SK-N-SH treated with all-trans-retinoic acid at 6 μM for 48 hours (cell line): ENCODE measurements at regions not wholly inside any gene's neighbourhood (a gene's known extent, or its start where the extent isn't known, plus 50 kb on each side); places are given as distances from the start of the nearest gene placed in this dataset.
A peak's percentile ranks its signal among the peaks of the same experiment; 100 is the strongest.

Experiments
- ATAC-seq: fragments of 200-7000 bp; cut with Tn5 transposase; 3 replicates; pipeline ENCODE4 v1.9.1; 2020; ENCODE audit warnings: mild to moderate bottlenecking, moderate library complexity
- ARNTL ChIP-seq: fragments of 450-650 bp; formaldehyde crosslinking; IDR thresholded peaks from 2 replicates; pipeline ENCODE4 v1.5.0; 2020; ENCODE audit warnings: low read depth, mild to moderate bottlenecking, moderate library complexity, borderline replicate concordance
- BACH2 ChIP-seq: fragments of 250-450 bp; sonication (Bioruptor Pico); IDR thresholded peaks from 2 replicates; pipeline ENCODE4 v1.9.0; 2021; ENCODE audit warnings: mild to moderate bottlenecking, borderline replicate concordance
- CSDC2 ChIP-seq: fragments of 250-450 bp; sonication (Bioruptor Pico); IDR thresholded peaks from 2 replicates; pipeline ENCODE4 v1.5.0; 2020; ENCODE audit warnings: mild to moderate bottlenecking, moderate library complexity
- CSRNP3 ChIP-seq: fragments of 250-450 bp; sonication (Bioruptor Pico); IDR thresholded peaks from 2 replicates; pipeline ENCODE4 v1.5.1; 2021; ENCODE audit warnings: mild to moderate bottlenecking, moderate library complexity
- ESRRG ChIP-seq: fragments of 250-450 bp; sonication (Bioruptor Pico); IDR thresholded peaks from 2 replicates; pipeline ENCODE4 v1.6.1; 2021; ENCODE audit warnings: mild to moderate bottlenecking
- GLIS3 ChIP-seq: fragments of 250-450 bp; sonication (Bioruptor Pico); IDR thresholded peaks from 2 replicates; pipeline ENCODE4 v1.5.0; 2020; ENCODE audit warnings: mild to moderate bottlenecking, moderate library complexity
- ISL1 ChIP-seq: fragments of 250-450 bp; sonication (Bioruptor Pico); IDR thresholded peaks from 2 replicates; pipeline ENCODE4 v2.1.2; 2022; ENCODE audit warnings: mild to moderate bottlenecking, moderate library complexity
- OSR1 ChIP-seq: fragments of 250-450 bp; sonication (Bioruptor Pico); IDR thresholded peaks from 2 replicates; pipeline ENCODE4 v1.8.0; 2022; ENCODE audit warnings: moderate library complexity, mild to moderate bottlenecking, inconsistent platforms
- PPARA ChIP-seq: fragments of 250-450 bp; sonication (Bioruptor Pico); IDR thresholded peaks from 2 replicates; pipeline ENCODE4 v1.5.0; 2020; ENCODE audit warnings: mild to moderate bottlenecking, borderline replicate concordance
- RARB ChIP-seq: fragments of 250-450 bp; sonication (Bioruptor Pico); IDR thresholded peaks from 2 replicates; pipeline ENCODE4 v1.8.0; 2021; ENCODE audit warnings: mild to moderate bottlenecking, moderate library complexity
- SNAI2 ChIP-seq: fragments of 250-450 bp; sonication (Bioruptor Pico); IDR thresholded peaks from 2 replicates; pipeline ENCODE4 v1.5.0; 2020; ENCODE audit warnings: mild to moderate bottlenecking, moderate library complexity
- TCF4 ChIP-seq: fragments of 250-450 bp; sonication (Bioruptor Pico); IDR thresholded peaks from 2 replicates; pipeline ENCODE4 v1.8.0; 2021; ENCODE audit warnings: mild to moderate bottlenecking, moderate library complexity, borderline replicate concordance
- TOX ChIP-seq: fragments of 250-450 bp; sonication (Bioruptor Pico); IDR thresholded peaks from 2 replicates; pipeline ENCODE4 v1.8.0; 2021; ENCODE audit warnings: mild to moderate bottlenecking, moderate library complexity, borderline replicate concordance
- TSHZ2 ChIP-seq: fragments of 250-450 bp; sonication (Bioruptor Pico); IDR thresholded peaks from 2 replicates; pipeline ENCODE4 v1.5.0; 2020; ENCODE audit warnings: mild to moderate bottlenecking, moderate library complexity
- ZC3H10 ChIP-seq: fragments of 250-450 bp; sonication (Bioruptor Pico); IDR thresholded peaks from 2 replicates; pipeline ENCODE4 v1.5.1; 2021; ENCODE audit warnings: mild to moderate bottlenecking, moderate library complexity
- ZFP3 ChIP-seq: fragments of 250-450 bp; sonication (Bioruptor Pico); IDR thresholded peaks from 2 replicates; pipeline ENCODE4 v1.5.0; 2020; ENCODE audit warnings: mild to moderate bottlenecking, moderate library complexity
- ZFP30 ChIP-seq: fragments of 450-650 bp; formaldehyde crosslinking; IDR thresholded peaks from 2 replicates; pipeline ENCODE4 v1.5.0; 2022; ENCODE audit warnings: mild to moderate bottlenecking, moderate library complexity
- ZNF565 ChIP-seq: fragments of 450-650 bp; formaldehyde crosslinking; conservative IDR thresholded peaks from 2 replicates; pipeline ENCODE4 v1.5.0; 2020; ENCODE audit warnings: low read depth, mild to moderate bottlenecking, moderate library complexity
- ZNF70 ChIP-seq: fragments of 450-650 bp; formaldehyde crosslinking; IDR thresholded peaks from 2 replicates; pipeline ENCODE4 v1.5.0; 2020; ENCODE audit warnings: mild to moderate bottlenecking, moderate library complexity
- ZNF8 ChIP-seq: fragments of 450-650 bp; formaldehyde crosslinking; IDR thresholded peaks from 2 replicates; pipeline ENCODE4 v1.5.0; 2020; ENCODE audit warnings: mild to moderate bottlenecking, moderate library complexity
- TF ChIP-seq, protein P1 (sequence below): fragments of 250-450 bp; sonication (Bioruptor Pico); IDR thresholded peaks from 2 replicates; pipeline ENCODE4 v1.8.0; 2020; ENCODE audit warnings: mild to moderate bottlenecking, moderate library complexity, borderline replicate concordance
- TF ChIP-seq, protein P2 (sequence below): fragments of 250-450 bp; sonication (Bioruptor Pico); IDR thresholded peaks from 2 replicates; pipeline ENCODE4 v1.8.0; 2021; ENCODE audit warnings: low read depth, mild to moderate bottlenecking, moderate library complexity, borderline replicate concordance

DNA sequence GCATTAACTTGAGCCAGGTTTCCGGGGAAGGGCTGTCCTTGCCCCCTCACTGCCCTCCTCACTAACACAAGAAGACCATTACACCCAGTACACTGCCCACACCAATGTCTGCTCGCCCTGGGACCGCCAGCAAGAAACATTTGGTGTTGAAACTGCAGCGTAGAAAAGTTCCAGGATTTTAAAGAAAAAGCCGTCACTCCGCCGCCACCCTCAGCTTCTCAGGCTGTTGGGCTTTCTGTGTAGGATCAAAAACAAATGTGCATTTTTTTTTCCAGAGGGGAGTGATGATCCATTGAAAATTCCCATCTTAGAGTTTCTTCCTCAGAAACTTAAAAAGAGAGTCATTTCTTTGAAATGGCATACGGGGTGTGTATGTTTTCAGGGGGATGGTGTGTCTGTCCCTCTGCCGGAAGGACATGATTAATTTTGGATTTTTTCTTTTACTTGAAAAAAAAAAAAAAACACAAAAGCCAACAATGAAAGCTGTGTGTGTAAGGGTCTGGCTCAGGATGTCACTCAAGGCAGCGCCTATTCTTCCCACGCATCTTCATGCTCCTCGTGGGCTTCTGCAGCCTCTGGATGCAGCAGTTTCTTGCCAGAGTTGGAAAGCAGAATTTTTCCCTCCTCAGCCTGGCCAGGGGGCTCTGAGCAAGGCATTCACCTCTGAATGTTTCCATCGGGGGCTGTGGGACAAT, 184.9 kb downstream of the GLI2 start:
- no peak for TF ChIP-seq CSRNP3 (CRISPR knock-in tag)
- TF ChIP-seq ZC3H10 (CRISPR knock-in tag), result no peak
- no peak for TF ChIP-seq SNAI2 (CRISPR knock-in tag)
- no peak for TF ChIP-seq BACH2 (CRISPR knock-in tag)
- no peak for TF ChIP-seq ZNF70 (CRISPR knock-in tag)
- TF ChIP-seq PPARA (CRISPR knock-in tag), result no peak
- no peak; the same call in 1 of the 2 replicates for TF ChIP-seq ISL1 (CRISPR knock-in tag)
- no peak for TF ChIP-seq ZNF8
- TF ChIP-seq, protein P1, sequence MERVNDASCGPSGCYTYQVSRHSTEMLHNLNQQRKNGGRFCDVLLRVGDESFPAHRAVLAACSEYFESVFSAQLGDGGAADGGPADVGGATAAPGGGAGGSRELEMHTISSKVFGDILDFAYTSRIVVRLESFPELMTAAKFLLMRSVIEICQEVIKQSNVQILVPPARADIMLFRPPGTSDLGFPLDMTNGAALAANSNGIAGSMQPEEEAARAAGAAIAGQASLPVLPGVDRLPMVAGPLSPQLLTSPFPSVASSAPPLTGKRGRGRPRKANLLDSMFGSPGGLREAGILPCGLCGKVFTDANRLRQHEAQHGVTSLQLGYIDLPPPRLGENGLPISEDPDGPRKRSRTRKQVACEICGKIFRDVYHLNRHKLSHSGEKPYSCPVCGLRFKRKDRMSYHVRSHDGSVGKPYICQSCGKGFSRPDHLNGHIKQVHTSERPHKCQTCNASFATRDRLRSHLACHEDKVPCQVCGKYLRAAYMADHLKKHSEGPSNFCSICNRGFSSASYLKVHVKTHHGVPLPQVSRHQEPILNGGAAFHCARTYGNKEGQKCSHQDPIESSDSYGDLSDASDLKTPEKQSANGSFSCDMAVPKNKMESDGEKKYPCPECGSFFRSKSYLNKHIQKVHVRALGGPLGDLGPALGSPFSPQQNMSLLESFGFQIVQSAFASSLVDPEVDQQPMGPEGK (CRISPR knock-in tag), result no peak
- TF ChIP-seq ZNF565 (CRISPR knock-in tag), result no peak
- no peak for TF ChIP-seq RARB (CRISPR knock-in tag)
- TF ChIP-seq, protein P2, sequence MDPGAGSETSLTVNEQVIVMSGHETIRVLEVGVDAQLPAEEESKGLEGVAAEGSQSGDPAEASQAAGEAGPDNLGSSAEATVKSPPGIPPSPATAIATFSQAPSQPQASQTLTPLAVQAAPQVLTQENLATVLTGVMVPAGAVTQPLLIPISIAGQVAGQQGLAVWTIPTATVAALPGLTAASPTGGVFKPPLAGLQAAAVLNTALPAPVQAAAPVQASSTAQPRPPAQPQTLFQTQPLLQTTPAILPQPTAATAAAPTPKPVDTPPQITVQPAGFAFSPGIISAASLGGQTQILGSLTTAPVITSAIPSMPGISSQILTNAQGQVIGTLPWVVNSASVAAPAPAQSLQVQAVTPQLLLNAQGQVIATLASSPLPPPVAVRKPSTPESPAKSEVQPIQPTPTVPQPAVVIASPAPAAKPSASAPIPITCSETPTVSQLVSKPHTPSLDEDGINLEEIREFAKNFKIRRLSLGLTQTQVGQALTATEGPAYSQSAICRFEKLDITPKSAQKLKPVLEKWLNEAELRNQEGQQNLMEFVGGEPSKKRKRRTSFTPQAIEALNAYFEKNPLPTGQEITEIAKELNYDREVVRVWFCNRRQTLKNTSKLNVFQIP, result no peak
- TF ChIP-seq ESRRG, result no peak
- TF ChIP-seq OSR1 (CRISPR knock-in tag), result no peak
- no peak for TF ChIP-seq CSDC2 (CRISPR knock-in tag)
- TF ChIP-seq ARNTL (CRISPR knock-in tag), result no peak
- ATAC-seq, result peak; percentile 8; the same call in 1 of the 3 replicates

DNA sequence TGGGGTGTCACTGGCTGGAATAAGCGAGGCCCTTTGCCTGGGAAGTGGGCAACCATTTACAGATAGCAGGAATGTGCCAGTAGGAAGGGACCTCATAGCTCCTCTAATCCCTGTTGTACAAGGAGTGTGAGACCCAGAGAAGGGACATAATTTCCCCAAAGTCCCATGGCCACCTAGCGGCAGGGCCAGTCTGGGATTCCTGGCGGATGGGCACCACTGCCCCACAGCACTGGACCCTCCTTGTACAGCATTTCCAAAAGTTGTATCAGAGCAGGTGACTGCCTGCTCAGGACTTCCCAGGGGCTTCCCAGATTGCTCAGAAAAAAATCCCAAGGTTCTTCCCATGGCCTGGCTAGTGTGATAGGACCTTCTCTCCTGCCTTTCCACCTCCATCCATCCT, 185.8 kb downstream of the GLI2 start:
- TF ChIP-seq GLIS3 (CRISPR knock-in tag) (no peak), CSDC2 (CRISPR knock-in tag) (no peak), ZNF8 (no peak), RARB (CRISPR knock-in tag) (no peak), TCF4 (CRISPR knock-in tag) (no peak)
- TF ChIP-seq, all 23 proteins: peak for 0
- ATAC-seq, result no peak

GRCh38 chr2:120922571-120923332, 187.1 kb downstream of the GLI2 start:
- TF ChIP-seq, protein P1 (CRISPR knock-in tag), result no peak
- TF ChIP-seq RARB (CRISPR knock-in tag), result no peak
- TF ChIP-seq ZNF565 (CRISPR knock-in tag), result no peak
- TF ChIP-seq ZFP3 (CRISPR knock-in tag), result no peak
- no peak for TF ChIP-seq BACH2 (CRISPR knock-in tag)
- no peak for ATAC-seq

DNA sequence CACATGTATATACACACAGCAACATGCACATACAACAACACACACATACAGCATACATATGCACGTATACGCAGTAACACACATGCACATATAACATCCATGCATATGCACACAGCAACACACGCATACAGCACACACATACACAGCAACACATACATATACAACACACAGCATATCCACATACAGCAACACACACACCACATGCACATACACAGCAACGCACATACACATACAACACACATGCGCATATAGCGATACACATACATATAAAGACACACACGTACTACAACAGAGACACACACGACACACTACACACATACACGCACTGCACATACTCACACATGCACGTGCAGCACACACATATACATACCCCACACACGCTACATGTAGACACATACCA, 187.8 kb downstream of the GLI2 start:
- no peak for ATAC-seq
- TF ChIP-seq ZNF8 (no peak), TSHZ2 (no peak), TOX (CRISPR knock-in tag) (no peak), ZC3H10 (CRISPR knock-in tag) (no peak), ZFP3 (CRISPR knock-in tag) (no peak), ISL1 (CRISPR knock-in tag) (no peak), ARNTL (CRISPR knock-in tag) (no peak), ESRRG (no peak), GLIS3 (CRISPR knock-in tag) (no peak), RARB (CRISPR knock-in tag) (no peak), ZNF565 (CRISPR knock-in tag) (no peak), CSDC2 (CRISPR knock-in tag) (no peak), ZFP30 (CRISPR knock-in tag) (no peak), PPARA (CRISPR knock-in tag) (no peak), ZNF70 (CRISPR knock-in tag) (no peak)
- TF ChIP-seq, protein P1 (CRISPR knock-in tag), result no peak
